ENCODE measurements at regions not wholly inside any gene's neighbourhood (a gene's known extent, or its start where the extent isn't known, plus 50 kb on each side); places are given as distances from the start of the nearest gene placed in this dataset.
"Not testable (repeated sequence)": the region's sequence is repeated elsewhere in the genome, so short reads cannot be mapped to it uniquely, and the experiment has no call there.

GRCh38 chr20:26163890-26164289, 467.2 kb upstream of the ZNF337 start (continued):
- TF ChIP-seq, protein P1, sequence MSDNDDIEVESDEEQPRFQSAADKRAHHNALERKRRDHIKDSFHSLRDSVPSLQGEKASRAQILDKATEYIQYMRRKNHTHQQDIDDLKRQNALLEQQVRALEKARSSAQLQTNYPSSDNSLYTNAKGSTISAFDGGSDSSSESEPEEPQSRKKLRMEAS (IDR thresholded peaks at IDR 0.05), result no peak
- no peak for TF ChIP-seq FOXA2 (IDR thresholded peaks at IDR 0.05)

- WGBS, result 74% methylated on average over 5 of the region's 5 CpGs
- H3K4me3 ChIP-seq (ENCODE audit: low read depth in 1 of 3, low read length in 3 of 3); H3K9me3 ChIP-seq (ENCODE audit: control insufficient read depth in 4 of 4, low read length in 3 of 4); DNase-seq (ENCODE audit: low spot score); H3K36me3 ChIP-seq (ENCODE audit: control insufficient read depth in 4 of 4, insufficient read depth in 3 of 4, low read depth in 1 of 4, low read length in 3 of 4); H3K9ac ChIP-seq (ENCODE audit: low read depth in 1 of 2, low read length in 2 of 2); H3K27ac ChIP-seq (ENCODE audit: low read depth in 1 of 2, low read length in 2 of 2); H3K4me1 ChIP-seq (ENCODE audit: control insufficient read depth in 4 of 4, insufficient read depth in 4 of 4, low read length in 3 of 4); H3K27me3 ChIP-seq (ENCODE audit: control insufficient read depth in 4 of 4, insufficient read depth in 4 of 4, low read length in 3 of 4): not testable (repeated sequence)
These were observed 466.5 kb upstream of the ZNF337 start for GRCh38 chr20:26163151-26163550.

DNA sequence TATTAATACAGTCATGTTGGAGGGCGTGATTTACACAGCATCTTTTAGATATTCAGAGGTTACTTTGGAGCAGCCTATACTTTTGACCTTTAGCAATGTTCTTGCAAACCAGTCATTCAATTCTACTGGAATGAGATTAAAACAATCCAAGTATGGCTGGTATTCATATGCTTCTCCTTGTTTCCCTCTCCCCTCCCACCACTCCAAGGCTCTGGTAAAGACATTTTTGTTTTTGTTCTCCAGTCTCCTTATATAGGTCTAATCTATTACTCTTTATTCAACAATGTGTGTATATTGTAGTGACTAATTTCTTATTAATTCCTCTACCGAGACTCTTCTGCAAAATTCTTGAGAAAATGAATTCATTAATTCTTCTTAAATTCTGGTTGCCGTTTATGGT, 465.1 kb upstream of the ZNF337 start:
- DNase-seq (ENCODE audit: low spot score); H3K27ac ChIP-seq (ENCODE audit: low read depth in 1 of 2, low read length in 2 of 2); H3K4me3 ChIP-seq (ENCODE audit: low read depth in 1 of 3, low read length in 3 of 3); H3K9ac ChIP-seq (ENCODE audit: low read depth in 1 of 2, low read length in 2 of 2); H3K4me1 ChIP-seq (ENCODE audit: control insufficient read depth in 4 of 4, insufficient read depth in 4 of 4, low read length in 3 of 4); H3K9me3 ChIP-seq (ENCODE audit: control insufficient read depth in 4 of 4, low read length in 3 of 4); H3K27me3 ChIP-seq (ENCODE audit: control insufficient read depth in 4 of 4, insufficient read depth in 4 of 4, low read length in 3 of 4); H3K36me3 ChIP-seq (ENCODE audit: control insufficient read depth in 4 of 4, insufficient read depth in 3 of 4, low read depth in 1 of 4, low read length in 3 of 4): not testable (repeated sequence)
- 74% methylated on average over 3 of the region's 3 CpGs for WGBS

DNA sequence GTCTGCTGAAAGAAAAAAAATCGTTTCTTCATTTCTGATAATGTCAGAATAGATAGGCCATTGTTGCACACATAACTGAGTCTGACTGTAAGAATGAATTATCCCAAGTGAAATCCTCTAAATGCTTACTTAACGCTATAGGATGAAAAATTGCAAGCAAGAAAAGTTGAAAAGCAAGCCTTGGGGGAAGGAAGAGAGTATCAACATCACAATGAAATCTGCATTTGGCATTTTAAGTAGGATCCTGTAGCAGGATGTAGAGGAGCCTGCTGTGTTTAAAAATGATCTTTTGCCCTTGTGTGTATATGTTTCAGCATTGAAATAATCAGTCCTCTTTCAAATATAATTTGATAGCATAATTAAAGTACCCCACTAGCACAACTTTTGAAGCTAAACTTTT, 464.3 kb upstream of the ZNF337 start:
- H3K9ac ChIP-seq (ENCODE audit: low read depth in 1 of 2, low read length in 2 of 2); H3K36me3 ChIP-seq (ENCODE audit: control insufficient read depth in 4 of 4, insufficient read depth in 3 of 4, low read depth in 1 of 4, low read length in 3 of 4); DNase-seq (ENCODE audit: low spot score); H3K4me1 ChIP-seq (ENCODE audit: control insufficient read depth in 4 of 4, insufficient read depth in 4 of 4, low read length in 3 of 4); H3K27me3 ChIP-seq (ENCODE audit: control insufficient read depth in 4 of 4, insufficient read depth in 4 of 4, low read length in 3 of 4); H3K27ac ChIP-seq (ENCODE audit: low read depth in 1 of 2, low read length in 2 of 2); H3K4me3 ChIP-seq (ENCODE audit: low read depth in 1 of 3, low read length in 3 of 3); H3K9me3 ChIP-seq (ENCODE audit: control insufficient read depth in 4 of 4, low read length in 3 of 4): not testable (repeated sequence)
- WGBS, result 10% methylated on average over 2 of the region's 2 CpGs

DNA sequence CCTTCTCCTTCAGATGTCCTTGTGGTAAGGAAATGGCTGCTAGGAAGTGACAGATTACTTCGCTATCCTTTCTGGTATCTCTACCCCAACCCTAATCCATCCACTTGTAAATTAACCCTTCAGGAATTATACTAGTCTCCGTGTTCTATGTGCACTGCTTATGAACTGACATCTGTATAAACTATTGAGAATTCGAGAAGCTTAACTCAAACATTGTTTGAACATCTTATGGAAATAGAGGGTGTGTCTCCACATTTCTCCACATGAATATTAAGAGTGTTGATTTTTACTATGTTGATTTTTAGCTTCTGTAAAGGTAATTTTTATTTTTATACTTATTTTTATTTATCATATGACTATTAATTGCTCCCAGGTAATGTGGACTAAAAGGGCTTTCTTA, 457.6 kb upstream of the ZNF337 start:
- Histone ChIP-seq H3K27ac (ENCODE audit: low read depth in 1 of 2, low read length in 2 of 2) (no peak overlapping the region), H3K36me3 (ENCODE audit: control insufficient read depth in 4 of 4, insufficient read depth in 3 of 4, low read depth in 1 of 4, low read length in 3 of 4) (no peaks in the 10 kb centered on the region), H3K27me3 (ENCODE audit: control insufficient read depth in 4 of 4, insufficient read depth in 4 of 4, low read length in 3 of 4) (no peaks in the 10 kb centered on the region), H3K4me3 (ENCODE audit: low read depth in 1 of 3, low read length in 3 of 3) (no peak overlapping the region), H3K9ac (ENCODE audit: low read depth in 1 of 2, low read length in 2 of 2) (no peak overlapping the region), H3K4me1 (ENCODE audit: control insufficient read depth in 4 of 4, insufficient read depth in 4 of 4, low read length in 3 of 4) (no peaks in the 10 kb centered on the region), H3K9me3 (ENCODE audit: control insufficient read depth in 4 of 4, low read length in 3 of 4) (no peaks in the 10 kb centered on the region)
- DNase-seq (ENCODE audit: low spot score), result no peak
- WGBS, result 65% methylated on average over 3 of the region's 3 CpGs
- TF ChIP-seq RXRA (IDR thresholded peaks at IDR 0.05) (no peak), FOXA2 (IDR thresholded peaks at IDR 0.05) (no peak), TAF1 (conservative IDR thresholded peaks at IDR 0.05) (no peak), YY1 (IDR thresholded peaks at IDR 0.05) (no peak), HNF4G (IDR thresholded peaks at IDR 0.05) (no peak), JUND (IDR thresholded peaks at IDR 0.05) (no peak), HNF4A (conservative IDR thresholded peaks at IDR 0.05) (no peak), GABPA (IDR thresholded peaks at IDR 0.05 in 1 of 2, conservative IDR thresholded peaks at IDR 0.05 in 1 of 2) (no peak), EGR1 (IDR thresholded peaks at IDR 0.05; ENCODE audit: low read depth in 2 of 2) (no peak), ZBTB33 (IDR thresholded peaks at IDR 0.05) (no peak), ATF3 (IDR thresholded peaks at IDR 0.05) (no peak), RAD21 (IDR thresholded peaks at IDR 0.05) (no peak)
- TF ChIP-seq, protein P2, sequence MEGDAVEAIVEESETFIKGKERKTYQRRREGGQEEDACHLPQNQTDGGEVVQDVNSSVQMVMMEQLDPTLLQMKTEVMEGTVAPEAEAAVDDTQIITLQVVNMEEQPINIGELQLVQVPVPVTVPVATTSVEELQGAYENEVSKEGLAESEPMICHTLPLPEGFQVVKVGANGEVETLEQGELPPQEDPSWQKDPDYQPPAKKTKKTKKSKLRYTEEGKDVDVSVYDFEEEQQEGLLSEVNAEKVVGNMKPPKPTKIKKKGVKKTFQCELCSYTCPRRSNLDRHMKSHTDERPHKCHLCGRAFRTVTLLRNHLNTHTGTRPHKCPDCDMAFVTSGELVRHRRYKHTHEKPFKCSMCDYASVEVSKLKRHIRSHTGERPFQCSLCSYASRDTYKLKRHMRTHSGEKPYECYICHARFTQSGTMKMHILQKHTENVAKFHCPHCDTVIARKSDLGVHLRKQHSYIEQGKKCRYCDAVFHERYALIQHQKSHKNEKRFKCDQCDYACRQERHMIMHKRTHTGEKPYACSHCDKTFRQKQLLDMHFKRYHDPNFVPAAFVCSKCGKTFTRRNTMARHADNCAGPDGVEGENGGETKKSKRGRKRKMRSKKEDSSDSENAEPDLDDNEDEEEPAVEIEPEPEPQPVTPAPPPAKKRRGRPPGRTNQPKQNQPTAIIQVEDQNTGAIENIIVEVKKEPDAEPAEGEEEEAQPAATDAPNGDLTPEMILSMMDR (IDR thresholded peaks at IDR 0.05; ENCODE audit: low read depth, low read length, missing input control), result no peak
- TF ChIP-seq, protein P3, sequence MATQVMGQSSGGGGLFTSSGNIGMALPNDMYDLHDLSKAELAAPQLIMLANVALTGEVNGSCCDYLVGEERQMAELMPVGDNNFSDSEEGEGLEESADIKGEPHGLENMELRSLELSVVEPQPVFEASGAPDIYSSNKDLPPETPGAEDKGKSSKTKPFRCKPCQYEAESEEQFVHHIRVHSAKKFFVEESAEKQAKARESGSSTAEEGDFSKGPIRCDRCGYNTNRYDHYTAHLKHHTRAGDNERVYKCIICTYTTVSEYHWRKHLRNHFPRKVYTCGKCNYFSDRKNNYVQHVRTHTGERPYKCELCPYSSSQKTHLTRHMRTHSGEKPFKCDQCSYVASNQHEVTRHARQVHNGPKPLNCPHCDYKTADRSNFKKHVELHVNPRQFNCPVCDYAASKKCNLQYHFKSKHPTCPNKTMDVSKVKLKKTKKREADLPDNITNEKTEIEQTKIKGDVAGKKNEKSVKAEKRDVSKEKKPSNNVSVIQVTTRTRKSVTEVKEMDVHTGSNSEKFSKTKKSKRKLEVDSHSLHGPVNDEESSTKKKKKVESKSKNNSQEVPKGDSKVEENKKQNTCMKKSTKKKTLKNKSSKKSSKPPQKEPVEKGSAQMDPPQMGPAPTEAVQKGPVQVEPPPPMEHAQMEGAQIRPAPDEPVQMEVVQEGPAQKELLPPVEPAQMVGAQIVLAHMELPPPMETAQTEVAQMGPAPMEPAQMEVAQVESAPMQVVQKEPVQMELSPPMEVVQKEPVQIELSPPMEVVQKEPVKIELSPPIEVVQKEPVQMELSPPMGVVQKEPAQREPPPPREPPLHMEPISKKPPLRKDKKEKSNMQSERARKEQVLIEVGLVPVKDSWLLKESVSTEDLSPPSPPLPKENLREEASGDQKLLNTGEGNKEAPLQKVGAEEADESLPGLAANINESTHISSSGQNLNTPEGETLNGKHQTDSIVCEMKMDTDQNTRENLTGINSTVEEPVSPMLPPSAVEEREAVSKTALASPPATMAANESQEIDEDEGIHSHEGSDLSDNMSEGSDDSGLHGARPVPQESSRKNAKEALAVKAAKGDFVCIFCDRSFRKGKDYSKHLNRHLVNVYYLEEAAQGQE (IDR thresholded peaks at IDR 0.05), result no peak
- TF ChIP-seq, protein P1 (IDR thresholded peaks at IDR 0.05), result no peak
